NCI-H345 (cell line): ENCODE measurements at regions not wholly inside any gene's neighbourhood (a gene's known extent, or its start where the extent isn't known, plus 50 kb on each side); places are given as distances from the start of the nearest gene placed in this dataset.
"Not testable (repeated sequence)": the region's sequence is repeated elsewhere in the genome, so short reads cannot be mapped to it uniquely, and the experiment has no call there.

ENCODE experiments used
- DNase-seq: peaks from one replicate; lab custom pipeline; 2025; lab: John Stamatoyannopoulos, UW

DNA sequence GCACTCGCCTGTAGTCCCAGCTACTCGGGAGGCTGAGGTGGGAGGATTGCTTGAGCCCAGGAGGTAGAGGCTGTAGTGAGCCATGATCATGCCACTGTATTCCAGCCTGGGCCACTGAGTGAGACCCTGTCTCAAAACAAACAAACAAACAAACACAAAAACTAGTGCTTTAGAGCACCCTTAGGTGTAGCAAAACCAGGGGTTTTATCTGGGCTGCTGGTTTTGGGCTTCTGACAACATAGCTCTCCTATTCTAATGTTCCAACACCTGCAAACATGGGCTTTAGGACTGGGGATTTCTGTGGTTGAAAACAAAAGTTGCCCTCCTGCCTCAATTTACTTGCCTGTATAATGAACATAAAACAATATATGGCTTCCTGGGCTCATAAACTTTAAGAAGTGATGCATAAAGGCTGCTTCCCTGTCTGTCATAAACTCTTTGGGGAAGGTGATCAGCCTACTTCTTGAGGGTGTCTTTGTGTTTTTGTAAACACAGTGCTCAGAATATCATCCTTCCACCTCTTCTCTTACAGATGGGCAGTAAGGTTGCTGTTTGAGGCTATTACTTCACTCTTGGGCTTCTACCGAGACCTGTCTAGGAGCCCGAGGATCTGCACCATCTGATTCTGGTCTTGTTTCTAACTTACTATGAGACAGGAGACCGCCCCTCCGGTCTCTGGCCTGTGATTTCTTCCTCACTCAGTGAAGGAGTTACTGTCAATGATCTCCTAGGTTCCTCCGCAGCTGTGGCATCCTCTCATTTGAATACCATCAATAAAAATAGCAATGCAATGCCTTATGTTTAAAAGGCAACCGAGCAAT, 246.5 kb downstream of the MYCN start:
- no peak for DNase-seq

DNA sequence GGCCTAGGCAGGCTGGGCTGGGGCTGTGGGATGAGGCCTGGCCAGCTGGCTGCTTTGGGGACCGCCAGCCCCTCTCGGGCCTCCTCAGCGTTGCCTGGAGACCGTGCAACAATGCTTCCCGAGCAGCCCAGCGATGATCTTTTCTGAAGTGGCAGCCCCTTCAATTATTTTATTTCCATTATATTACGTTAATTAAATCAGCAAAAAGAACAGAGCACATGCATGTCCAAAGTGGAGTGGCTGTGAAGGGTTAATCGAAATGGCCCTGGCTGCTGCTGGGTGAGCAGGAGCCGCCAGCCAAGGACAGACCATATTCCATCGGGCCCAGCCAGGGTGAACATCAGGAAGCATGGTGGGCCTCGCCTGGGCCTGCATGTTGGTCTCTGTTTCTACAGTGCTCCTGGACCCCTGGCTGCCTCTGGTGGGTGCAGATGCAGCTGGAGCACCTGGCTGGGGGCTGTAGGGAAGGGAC, 245.5 kb downstream of the MYCN start:
- DNase-seq, result no peak

DNA sequence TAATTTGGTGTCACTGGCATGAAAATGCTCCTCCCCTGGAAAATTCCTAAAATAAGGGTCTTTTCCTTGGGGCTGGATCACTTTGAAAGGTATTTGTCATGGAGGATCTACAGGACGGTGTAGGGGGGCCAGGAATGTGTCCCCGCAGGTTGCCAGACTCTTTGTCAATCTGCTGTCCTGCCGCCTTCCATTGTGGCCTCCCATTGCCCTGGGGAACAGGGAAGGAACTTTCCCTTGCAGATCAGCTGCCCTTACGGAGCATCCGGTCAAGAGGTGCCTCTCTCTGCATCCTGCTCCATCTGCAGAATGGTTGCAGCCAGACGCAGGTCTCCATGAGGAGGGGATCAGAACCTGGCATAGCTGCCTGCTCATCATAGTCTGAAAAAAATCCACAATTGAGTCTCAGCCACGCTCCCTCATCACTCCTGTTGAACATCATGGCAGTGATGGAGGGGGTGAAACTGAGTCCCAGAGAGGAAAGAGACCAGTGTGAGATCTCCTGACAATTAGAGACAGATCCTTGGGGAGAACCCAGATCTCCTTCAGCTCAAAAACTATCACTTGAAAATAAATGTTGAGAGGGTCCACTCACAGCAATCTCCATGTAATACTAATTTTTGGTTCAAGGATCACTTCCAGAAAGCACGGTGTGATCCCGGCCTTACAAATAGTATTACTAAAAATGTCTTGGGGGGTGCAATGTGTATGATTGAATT, 244.8 kb downstream of the MYCN start:
- DNase-seq, result no peak

DNA sequence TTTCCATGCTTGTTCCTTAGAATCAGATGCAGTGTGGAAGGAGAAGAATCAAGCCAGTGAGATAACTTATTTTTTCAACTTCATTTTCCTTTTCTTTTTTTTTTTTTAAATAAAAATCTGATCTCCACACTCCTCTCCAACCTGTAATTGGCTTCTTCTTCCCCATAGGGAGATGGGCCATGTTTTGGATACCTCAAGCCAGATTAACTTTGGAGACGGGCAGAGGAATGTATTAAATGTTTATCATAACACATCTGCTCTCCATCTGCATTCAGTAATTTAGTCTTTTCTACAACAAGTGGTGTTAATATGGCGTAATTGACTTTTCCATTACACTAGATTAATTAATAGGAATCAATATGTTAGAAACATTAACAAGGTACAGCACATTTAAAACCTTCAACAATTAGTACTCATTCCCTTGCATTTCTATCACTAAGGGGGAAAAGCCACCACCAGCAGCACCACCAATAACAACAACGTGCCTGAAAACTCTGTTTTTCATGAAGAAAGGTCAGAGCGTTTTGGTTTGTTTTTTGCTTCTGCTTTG, 244.1 kb downstream of the MYCN start:
- DNase-seq, result no peak

DNA sequence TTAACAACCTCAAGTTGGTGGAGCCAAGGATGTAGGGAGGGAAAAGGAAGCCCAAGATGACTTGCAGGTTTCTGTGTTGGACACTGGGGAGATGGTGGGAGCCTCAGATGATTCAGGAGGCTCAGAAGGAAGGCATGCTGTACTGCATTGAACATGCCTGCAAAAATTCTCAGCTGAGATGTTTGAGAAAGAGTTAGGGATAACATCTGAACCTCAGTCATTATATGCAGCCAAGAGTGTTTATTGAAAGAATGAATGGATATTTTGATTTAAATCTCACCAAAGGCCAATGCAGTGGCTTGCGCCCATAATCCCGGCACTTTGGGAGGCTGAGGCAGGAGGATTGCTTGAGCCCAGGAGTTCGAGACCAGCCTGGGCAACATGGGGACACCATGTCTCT, 243.0 kb downstream of the MYCN start:
- no peak for DNase-seq

DNA sequence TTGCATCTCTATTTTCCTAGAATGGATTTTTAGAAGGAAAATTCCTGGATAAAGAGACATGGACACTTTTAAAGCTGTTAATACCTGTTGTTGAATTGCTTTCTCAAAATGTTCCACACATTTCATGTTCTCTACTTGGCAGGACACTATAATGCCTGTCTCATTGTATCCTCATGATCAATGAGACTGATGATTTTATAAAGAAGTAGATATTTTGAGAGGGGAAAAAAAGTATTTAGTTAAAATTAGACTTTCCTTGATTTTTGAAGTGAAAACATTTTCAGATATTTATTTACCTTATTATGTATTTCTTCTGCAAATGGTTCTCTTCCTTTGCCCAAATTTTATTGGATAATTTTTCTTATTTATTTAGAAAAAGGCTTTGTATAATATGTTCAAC, 242.5 kb downstream of the MYCN start:
- DNase-seq, result no peak

DNA sequence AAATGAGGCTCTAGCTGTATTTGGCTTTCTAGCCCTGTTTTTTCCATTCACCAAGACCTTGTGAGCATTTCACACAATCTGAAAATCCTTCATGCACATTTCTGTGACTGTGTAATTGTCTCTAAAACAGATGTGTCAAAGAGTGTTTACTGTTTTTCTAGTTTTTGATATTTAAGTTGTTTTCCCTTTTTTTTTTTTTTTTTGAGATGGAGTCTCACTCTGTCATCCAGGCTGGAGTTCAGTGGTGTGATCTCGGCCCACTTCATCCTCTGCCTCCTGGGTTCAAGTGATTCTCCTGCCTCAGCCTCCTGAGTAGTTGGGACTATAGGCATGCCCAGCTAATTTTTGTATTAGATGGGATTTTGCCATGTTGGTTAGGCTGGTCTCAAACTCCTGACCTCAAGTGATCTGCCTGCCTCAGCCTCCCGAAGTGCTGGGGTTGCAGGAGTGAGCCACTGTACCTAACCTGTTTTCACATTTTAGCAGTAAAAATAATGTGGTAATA, 242.0 kb downstream of the MYCN start:
- not testable (repeated sequence) for DNase-seq

DNA sequence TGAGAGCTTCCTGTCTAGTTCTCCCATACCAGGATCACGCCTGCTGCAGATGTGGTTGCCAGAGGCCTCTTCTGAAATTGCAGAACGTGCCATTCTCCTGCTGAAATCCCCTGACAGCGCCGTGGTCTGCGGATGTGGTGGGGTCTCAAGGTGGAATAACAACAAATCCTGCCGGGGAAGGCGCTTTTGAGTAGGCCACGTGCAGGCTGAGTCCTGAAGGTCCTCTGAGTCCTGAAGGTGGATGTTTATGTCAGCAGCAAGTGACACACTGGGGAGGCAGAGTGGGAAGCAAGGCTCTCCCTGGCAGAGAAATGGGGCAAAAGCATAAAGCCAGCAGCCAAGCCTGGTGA, 241.4 kb downstream of the MYCN start:
- no peak for DNase-seq

DNA sequence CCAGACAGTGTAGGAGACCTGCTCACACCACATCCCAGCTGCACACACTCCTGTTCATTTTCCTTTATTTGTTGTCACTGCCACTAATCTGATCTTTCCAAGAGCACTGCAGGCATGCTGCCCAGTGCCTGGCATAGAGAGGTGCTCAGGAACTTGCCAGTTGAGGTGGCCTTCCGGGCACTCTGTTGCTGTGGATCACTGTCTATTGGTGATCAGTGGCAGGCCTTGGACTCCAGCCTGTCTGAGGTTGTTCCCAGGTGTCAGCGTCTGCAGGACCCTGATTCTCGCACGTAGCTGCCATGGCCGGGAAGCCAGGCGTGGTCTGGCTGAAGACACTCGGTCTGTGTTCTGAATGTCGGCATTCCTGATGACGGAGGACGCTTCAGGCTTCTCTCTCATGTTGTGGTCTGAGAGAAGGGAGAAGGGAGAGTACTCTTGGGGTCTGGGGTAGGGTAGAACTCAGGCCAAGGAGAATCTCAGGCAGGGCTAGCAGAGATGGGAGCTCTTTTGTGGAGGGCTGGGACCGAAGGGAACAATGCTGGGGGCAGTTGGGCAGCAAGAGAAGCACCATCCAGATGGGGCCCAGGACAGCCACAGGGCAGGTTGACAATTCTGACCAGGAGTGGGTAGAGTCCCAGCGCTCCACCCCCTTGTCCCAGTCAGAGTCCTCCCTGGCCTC, 240.9 kb downstream of the MYCN start:
- no peak for DNase-seq

DNA sequence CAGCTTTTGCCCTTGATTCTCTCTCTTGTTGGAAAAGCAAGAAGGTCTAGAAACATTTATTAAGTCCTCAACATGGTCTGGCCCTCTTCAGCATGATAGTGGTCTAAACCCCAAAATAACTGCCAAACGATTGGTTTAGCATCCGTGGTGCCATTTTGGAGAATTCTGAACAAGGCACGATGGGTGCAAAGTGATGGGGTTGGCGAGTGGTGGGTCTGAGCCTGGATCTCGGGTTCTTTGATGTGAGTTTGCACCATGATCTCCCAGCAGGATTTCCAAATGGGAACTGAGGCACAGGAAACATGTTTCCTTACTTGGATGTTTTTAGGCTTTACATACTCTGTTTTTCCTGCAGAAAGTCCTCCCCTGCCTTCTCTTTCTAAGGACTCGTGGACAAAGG, 240.3 kb downstream of the MYCN start:
- no peak for DNase-seq

DNA sequence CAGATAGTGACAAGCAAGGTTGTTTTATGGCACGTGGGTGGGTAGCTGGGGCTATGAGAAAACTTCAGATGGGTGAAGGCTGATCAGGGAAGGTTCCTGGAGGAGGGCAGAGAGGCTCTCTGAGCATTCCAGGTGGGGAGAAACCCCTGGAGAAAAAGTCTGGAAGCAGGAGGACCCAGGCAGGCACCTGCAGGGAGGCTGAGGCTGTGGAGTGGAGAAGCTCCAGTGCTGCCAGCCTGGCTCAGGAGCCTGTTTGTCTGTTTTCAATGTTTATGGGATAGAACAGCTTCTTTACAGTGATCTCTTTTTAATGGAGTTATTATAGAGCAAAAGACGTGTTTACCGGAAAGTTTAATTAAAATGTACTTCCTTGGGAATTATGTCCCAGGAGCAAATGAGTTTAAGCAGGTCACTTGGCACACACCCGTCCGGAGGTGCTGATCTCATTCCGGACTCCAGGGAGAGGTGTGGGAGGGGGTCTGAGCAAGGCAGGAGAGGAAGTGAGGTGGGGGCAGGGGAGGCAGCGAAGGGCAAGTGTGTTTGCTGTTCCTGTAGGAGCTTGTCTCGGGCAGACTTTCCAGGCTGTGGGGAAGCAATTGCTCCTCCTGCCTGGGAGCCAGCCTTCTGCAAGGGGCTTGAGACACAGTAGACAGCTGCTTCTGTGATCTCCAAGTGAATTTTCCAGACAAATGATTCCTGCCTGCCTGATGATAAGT, 239.5 kb downstream of the MYCN start:
- DNase-seq, result no peak

DNA sequence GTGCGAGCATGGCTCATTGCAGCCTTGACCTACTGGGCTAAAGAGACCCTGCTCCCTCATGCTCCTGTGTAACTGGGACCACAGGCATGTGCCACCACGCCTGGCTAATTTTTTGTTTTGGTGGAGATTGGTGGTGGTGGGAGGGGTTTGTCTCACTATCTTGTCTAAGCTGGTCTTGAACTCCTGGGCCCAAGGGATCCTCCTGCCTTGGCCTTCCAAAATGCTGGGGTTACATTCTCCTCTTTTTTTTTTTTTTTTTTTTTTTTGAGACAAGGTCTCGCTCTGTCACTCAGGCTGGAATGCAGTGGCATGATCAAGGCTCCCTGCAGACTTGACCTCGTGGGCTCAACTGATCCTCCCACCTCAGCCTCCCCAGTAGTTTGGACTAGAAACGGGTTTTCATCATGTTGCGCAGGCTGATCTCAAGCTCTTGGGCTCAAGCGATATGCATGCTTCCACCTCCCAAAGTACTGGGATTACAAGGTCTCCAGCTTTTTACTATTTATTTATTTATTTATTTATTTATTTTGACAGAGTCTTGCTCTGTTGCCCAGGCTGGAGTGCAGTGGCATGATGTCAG, 238.3 kb downstream of the MYCN start:
- no peak for DNase-seq

DNA sequence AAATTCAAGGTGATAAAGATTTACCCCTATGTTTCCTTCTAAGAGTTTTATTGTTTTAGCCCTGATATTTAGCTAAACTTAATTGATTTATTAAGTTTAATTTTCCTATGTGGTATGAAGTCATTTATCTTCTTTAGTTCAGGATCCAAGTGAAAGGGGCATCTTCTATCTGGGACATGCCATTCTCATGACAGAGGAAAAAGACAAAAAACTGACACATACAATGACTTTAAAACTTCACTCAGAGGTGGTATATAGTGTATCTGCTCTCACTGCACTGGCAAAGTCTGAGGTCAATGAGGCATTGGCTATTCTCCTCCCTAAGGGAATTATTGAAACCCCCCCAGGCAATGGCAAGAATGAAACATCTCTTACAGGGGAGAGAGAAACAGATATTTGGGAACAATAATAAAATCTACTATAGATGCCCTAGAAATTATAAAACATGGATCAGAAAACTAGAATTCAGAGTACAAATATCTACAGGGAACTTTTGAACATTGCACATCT, 237.4 kb downstream of the MYCN start:
- DNase-seq, result no peak

DNA sequence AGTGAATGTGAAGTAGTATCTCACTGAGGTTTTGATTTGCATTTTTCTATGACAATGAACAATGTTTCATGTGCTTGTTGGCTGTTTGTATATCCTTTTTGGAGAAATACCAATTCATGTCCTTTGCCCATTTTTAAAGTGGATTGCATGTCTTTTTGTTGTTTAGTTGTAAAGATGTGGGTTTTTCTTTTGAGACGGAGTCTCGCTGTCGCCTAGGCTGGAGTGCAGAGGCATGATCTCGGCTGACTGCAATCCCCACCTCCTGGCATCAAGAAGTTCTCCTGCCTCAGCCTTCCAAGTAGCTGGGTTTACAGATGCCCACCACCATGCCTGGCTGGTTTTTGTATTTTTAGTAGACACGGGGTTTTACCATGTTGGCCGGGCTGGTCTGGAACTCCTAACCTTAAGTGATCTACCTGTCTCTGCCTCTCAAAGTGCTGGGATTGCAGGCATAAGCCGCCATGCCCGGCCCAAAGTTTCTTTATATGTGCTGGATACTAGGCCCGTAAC, 236.7 kb downstream of the MYCN start:
- DNase-seq, result no peak

DNA sequence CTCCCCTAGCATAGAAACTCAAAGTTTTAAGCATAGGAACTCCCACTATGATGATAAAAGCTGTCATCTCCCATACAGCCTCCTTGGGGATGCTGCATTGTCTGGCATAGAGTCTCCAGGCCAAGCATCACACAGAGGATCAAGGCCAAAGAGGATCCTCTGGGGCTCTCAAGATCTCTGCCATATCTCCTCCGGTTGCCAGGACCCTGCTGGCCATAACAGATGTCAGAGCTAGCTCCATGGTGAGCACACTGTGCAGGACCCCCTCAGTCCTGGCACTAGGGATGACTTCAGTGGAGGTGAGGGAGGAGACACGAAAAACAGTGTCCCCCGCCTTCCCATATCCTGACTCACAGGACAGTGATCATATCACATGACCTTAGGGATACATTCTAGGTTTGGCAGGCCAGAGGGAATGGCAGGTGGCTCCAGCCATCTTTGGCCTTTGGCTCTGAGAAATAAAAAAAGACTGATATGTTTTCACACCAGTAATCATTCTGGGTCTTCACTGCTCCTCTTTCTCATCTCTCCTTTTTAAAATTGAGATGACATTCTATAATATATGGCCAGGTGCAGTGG, 235.0 kb downstream of the MYCN start:
- no peak for DNase-seq

DNA sequence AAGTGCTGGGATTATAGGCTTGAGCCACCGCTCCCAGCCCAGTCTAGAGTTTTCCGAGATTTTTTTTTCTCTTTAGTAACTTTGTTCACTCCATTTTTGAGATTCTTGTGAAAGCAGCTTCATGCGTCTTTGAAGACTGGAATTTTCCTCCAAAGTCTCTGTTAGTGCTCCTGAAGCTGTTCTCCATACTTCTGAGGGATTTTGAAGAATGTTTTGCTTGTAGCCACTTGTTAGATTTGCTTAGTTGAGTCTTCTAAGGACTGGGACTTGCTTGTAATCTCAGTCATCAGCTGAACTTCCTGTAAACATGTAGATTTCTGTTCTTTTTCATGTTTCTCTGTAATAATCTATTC, 234.3 kb downstream of the MYCN start:
- no peak for DNase-seq

DNA sequence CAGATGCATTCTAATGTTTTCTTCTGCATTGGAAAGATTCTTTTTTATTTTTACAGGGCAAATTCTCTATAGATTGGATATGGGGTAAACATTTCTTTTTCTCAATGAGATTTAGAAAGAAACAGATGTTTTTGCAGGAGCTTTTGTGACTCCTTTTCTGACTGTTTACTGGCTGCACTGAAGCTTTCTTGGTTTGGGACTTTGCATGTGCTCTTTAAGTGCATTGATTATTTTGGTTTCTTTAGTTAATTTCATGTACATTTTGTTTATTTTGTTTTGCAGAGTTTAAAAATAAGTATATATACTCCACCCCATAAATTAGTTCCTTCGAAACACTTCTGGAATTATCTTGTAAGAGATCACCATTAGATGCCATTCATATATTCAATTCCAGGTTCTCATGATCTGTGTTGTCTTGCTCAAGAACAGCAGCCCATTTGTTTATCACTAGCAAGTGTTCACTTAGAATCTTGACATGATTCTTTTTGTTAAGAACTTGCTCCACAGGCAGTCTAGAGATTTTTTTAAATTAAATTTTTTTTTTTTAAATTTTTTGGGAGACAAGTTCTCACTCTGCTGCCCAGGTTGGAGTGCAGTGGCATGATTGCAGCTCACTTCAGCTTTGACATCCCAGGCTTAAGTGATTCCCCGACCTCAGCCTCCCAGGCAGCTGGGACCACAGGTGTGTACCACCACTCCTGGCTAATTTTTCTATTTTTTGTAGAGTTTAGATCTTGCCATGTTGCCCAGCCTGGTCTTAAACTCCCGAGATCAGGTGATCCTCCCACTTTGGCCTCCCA, 233.7 kb downstream of the MYCN start:
- no peak for DNase-seq

DNA sequence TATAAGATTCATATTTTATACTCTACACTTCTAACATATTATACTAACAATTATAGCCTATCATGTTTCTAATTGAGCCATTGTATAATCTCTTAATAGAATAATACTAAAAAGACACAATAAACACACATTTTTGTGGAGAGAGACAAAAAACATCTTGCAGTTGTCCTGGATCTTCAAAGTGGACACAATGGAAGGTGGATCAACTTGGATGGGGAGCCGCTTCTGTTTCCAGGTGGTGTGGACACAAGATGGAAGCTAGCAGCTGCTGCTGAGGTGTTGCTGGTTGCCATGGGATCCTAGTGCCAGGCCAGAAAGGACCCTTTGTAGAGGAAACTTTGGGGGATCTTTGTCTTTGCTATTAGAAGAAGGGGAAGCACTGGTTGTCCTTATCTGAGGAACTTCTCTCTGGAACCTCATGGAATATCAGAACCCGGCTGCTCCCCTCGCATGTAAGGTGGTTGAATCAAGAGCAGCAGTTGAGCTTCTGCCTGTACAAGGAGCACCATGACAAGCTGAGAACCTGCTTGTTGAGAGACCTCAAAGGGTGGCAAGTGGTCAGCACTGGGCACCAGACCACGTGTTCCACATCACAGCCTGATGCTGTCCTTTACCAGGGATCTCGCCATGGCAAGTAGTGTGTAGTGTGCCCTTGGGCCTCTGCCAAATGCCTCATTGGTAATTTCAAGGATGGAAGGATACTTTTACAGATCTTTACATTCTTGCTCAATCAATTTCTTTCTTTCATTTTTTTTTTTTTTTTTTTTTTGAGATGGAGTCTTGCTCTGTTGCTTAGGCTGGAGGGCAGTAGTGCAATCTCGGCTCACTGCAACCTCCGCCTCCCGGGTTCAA, 232.2 kb downstream of the MYCN start:
- no peak for DNase-seq

DNA sequence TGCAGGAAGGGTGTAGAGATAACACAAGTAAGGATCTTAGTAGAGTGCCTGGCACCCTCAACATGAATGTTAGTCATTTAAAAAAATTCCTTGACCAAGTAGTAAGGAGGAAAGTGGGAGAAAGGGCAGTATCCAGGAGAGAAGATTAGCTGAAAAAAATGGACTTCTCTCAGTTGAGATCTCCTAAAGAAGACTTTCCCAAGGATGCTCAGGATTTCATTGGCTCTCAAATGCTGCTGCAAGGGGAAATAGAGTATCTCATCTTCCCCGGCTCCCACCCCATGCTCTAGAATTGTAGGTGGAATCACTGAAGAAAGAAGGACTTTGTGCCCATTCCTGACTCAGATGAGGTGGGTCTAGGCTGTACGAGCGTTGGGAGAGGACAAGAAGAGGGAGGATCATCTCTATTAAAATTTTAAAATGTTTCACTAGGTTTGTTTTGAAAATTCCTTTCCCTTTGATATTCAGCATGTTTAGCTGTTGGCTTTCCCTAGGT, 231.1 kb downstream of the MYCN start:
- no peak for DNase-seq
